GM21737 (cell line): ENCODE measurements at regions not wholly inside any gene's neighbourhood (a gene's known extent, or its start where the extent isn't known, plus 50 kb on each side); places are given as distances from the start of the nearest gene placed in this dataset.

ENCODE experiments used
- ATAC-seq: cut with Tn5 transposase; IDR thresholded peaks from one replicate; pipeline ENCODE4 v1.9.1; 2021; ENCODE audit warnings: mild to moderate bottlenecking, moderate library complexity; ENCODE audit not compliant: unreplicated experiment

- ATAC-seq: no peak
Measured at GRCh38 chr11:62073061-62073460, 50.8 kb upstream of the INCENP start.

DNA sequence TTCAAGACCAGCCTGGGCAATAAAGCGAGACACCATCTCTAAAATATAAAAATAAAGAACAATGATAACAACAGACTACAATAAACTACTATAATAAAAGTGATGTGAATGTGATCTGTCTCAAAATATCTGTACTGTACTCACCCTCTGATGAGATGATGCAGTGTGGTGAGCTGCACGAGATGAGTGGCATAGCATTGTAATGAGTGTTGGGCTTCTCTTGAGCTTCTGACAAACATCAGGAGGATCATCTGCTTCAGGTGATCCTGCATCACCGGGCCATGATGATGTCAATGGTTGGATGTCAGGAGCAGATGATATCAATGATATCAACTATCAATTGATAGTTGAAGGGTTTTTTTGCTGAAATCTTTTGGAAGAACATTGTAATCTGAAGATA, 52.4 kb upstream of the INCENP start:
- ATAC-seq: no peak

GRCh38 chr11:62069986-62070919, 53.6 kb upstream of the INCENP start:
- ATAC-seq: no peak

- ATAC-seq: no peak
Measured at GRCh38 chr11:62069374-62069773, 54.4 kb upstream of the INCENP start.

GRCh38 chr11:62068730-62069129, 55.1 kb upstream of the INCENP start:
- ATAC-seq: no peak

- ATAC-seq: no peak
Measured at GRCh38 chr11:62067741-62068140, 56.1 kb upstream of the INCENP start.

GRCh38 chr11:62064221-62064620, 59.6 kb upstream of the INCENP start:
- ATAC-seq: no peak

DNA sequence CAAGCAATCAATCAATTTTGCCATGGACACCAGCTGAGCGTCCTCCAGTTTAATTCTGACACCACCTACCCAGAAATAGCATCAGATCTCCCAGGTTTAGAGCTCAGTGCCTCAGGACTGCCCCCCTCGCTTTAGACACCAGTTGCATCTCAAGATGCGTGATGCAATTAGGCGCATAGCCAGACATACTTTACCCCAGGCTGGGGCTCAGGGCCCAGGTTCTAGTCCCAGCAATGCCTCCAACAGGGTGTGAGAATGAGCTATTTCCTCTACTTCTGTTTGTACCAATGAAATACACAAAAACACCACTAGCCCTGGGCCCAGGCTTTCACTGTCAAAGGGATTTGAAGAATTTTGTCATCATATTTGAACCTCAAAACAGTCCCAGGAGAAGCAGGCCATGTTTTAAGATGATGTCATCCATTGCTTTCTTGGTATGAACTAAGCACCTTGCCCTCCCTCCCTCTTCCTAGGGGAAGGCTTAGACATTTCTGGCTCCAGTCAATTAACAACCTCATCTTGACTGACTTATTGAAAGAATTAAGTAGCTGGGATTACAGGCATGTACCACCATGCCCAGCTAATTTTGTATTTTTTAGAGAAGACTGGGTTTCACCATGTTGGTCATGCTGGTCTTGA, 61.5 kb upstream of the INCENP start:
- ATAC-seq: no peak

GRCh38 chr11:62061356-62062222, 62.2 kb upstream of the INCENP start:
- no peak for ATAC-seq

DNA sequence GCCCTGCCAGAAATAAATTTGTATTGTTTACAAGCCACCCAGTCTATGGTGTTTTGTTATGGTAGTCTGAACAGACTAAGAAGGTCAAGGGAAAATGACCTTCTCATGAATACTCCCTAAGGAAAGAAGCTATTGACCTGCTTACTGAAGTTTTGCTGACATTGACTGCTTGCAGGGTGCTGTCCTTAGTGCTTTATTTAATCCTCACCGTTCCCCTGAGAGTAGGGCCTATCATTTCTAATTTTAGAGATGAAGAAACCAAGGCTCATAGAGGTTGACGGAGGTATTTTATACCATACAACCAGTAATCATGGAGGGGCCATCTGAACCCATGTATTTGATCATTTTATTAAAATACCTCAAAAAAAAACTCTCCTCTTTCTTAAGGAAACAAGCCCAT, 66.7 kb upstream of the INCENP start:
- no peak for ATAC-seq

- no peak for ATAC-seq
Measured at GRCh38 chr11:62055970-62056369, 67.8 kb upstream of the INCENP start.

GRCh38 chr11:62054484-62055121, 69.2 kb upstream of the INCENP start:
- ATAC-seq: no peak

DNA sequence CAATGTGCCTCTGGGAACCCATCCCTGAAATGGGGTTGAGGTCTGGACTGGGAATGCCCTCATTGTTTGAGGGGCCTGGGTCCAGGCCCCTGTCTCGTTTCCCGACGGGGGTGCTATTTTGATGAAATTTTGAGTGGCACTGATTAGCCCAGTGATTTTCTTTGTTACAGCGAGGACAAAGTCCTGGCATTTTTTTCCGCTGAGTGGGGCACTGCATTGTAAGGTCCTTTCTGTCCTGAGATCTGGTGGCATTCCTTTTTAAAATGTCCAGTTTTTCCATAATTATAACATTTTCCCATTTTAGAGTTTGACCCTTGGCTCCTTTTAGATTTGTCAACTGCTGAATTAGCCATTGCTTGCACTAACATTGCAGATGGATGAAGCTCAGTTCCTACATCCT, 69.7 kb upstream of the INCENP start:
- ATAC-seq: no peak

- no peak for ATAC-seq
Measured at GRCh38 chr11:62050716-62051115, 73.1 kb upstream of the INCENP start.

GRCh38 chr11:62048100-62048499, 75.7 kb upstream of the INCENP start:
- ATAC-seq: no peak

DNA sequence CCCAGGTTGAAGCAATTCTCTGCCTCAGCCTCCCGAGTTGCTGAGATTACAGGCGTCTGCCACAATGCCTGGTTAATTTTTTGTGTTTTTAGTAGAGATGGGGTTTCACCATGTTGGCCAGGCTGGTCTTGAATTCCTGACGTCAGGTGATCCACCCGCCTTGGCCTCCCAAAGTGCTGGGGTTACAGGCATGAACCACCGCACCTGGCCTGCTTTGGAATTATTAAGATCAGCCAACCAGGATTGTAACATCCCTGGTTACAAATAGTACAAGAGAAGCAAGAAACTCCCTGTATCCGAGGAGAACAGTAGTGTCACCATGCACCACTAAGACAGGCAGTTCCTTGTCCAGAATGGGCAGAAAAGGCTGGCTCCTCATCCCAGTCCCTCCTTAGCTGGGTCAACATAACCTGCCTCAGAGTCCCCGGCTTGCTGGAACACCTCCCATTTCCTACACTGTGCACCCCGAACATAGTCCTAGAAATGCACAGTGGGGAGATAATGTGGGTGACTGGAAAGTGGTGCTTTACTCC, 77.2 kb upstream of the INCENP start:
- no peak for ATAC-seq

DNA sequence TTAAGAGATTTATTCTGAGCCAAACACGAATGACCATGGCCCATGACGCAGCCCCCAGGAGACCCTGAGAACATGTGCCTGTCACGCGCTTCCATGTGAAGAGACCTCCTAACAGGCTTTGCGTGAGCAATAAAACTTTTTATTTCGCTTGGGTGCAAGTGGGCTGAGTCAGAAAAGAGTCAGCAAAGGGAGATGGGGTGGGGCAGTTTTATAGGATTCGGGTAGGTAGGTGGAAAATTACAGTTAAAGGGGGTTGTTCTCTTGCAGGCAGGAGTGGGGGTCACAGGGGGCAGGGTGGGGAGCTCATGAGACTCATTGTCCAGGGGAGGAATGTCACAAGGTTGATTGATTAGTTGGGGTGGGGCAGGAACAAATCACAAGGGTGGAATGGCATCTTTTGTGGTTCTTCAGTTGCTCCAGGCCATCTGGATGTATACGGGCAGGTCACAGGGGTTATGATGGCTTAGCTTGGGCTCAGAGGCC, 77.2 kb upstream of the FTH1 start:
- no peak for ATAC-seq

DNA sequence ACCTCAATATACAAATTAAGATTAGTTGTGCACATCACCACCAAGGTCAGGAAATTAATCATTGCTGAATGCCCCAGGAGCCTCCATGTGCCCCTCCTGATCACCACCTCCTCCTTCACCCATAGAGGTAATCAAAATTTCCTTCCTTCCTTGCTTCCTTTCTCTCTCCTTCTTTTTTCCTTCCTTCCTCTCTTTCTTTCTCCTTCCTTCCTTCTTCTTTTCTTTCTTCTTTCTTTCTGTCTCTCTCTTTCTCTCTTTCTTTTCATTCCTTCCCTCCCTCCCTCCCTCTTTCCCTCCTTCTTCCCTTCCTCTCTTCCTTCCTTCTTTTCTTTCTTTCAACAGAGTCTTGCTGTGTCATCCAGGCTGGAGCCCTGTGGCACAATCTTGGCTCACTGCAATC, 67.9 kb upstream of the FTH1 start:
- ATAC-seq: no peak

DNA sequence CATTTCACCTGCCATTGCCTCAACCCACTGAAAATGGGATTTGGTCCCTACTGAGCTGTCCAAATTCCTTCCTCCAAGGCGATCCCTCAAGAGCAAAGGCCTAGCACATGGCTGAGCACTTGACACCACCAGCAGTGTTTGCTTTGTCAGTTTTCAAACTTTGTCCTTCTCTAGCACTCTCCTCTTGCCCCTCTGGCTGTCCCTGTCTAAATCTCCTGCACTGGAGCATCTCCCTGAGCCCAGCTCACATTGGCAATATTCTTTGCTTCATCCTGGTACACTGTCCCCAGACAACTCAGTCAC, 66.6 kb upstream of the FTH1 start:
- ATAC-seq: no peak

DNA sequence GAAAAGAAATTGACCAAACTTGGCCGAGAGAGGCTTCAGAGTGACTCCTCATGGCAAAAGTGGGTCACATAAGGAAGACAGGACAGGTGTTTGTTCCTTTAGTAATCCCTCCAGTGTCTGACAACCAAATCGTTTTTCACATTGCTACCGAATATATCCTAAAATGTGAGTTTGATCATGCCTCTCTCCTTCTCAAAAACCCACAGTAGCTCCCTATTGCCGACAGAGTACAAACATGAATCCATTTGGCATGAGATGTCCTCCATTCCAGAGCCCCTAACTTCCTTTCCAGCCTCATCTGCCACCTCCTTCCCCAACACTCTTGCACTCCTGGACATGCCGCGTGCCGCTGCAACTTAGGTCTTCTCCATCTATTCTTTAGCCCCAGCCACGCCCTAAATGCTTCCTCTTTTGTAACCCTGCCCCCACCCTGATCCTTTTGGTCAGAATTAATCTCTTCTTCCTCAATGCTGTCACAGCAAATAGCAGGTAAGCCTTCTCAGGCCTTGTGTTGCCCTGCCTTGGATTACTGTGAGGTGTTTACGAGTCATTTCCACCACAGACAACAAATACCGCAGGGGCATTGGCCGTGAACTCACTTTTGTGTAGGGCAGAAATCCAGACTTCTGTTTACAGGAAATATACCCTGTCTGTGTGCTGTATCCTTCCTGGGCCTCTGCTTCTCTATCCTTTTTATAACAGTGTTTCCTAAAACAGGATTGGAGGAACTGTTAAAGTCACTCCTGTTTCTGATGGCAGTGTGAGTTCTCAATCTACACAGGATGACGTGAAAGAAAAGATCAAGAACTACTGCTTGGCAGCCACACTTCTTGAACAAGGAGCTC, 66.0 kb upstream of the FTH1 start:
- no peak for ATAC-seq
